NT2/D1 (cell line): ENCODE measurements at regions not wholly inside any gene's neighbourhood (a gene's known extent, or its start where the extent isn't known, plus 50 kb on each side); places are given as distances from the start of the nearest gene placed in this dataset.

Experiments
- SUZ12 ChIP-seq: IDR thresholded peaks from 2 replicates; pipeline ENCODE4 v1.6.1; 2011; ENCODE audit not compliant: insufficient read length, insufficient read depth; ENCODE audit errors: extremely low read depth
- YY1 ChIP-seq: IDR thresholded peaks from 2 replicates; pipeline ENCODE4 v1.6.1; 2011; ENCODE audit not compliant: insufficient read length, insufficient read depth
- ZNF274 ChIP-seq: IDR thresholded peaks from 2 replicates; pipeline ENCODE4 v1.6.1; 2011; ENCODE audit warnings: mild to moderate bottlenecking, low read depth, low read length

DNA sequence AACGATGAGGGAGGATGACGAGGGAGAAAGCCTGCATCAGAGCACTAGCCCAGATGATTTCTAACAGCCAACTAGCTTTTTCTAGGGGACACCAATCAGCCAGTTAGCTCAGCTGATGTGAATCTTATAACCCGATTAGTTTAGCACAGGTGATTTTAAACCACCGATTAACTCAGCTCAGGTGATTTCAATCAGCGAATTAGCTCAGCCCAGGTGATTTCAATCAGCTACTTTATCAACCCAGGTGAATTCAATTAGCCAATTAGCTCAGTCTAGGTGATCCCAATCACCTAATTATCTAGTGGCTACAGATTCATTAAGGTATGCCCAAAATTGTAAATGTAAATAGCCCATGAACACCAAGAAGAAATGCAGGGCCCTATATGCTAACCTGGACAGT is 146.9 kb downstream of the ZNF486 start:
- TF ChIP-seq YY1 = no peak
- TF ChIP-seq ZNF274 = no peak
- no peak for TF ChIP-seq SUZ12
